UCSD-AML1 (cell line): ENCODE measurements at regions not wholly inside any gene's neighbourhood (a gene's known extent, or its start where the extent isn't known, plus 50 kb on each side); places are given as distances from the start of the nearest gene placed in this dataset.
"Not testable (repeated sequence)": the region's sequence is repeated elsewhere in the genome, so short reads cannot be mapped to it uniquely, and the experiment has no call there.

ENCODE experiments used
- DNase-seq: peaks from one replicate; lab custom pipeline; 2025; ENCODE audit not compliant: unreplicated experiment; lab: John Stamatoyannopoulos, UW

DNA sequence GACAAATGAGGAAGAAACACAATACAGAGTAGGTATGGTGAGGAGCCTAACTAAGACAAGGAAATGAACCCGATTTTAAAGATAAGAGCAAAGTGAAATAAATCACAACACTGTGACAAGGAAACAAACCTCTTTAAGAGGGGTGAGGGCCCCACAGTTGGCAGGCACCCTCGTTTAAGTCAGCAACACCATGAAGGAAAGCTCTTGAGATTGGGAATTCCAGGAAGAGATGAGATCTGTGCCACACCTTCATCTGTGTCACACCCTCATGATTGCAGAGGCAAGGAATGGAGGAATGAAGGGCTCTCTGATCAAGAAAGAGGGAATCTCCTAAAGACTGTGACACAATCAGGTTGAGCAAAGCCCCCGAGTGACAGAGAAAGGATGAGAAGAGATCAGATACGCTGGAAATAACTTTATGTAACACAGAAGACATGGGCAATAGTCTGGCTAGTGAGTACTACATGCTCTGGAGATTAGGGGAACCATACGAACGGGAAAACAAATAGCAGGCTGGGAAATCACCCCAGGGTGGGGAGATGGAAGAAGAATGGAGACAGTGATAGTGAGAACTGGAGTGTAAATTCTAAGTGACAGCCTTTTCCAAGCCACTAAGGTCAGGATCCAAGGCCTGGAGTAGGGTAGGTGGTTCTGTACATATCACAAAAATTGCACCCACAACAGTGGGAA lies 51.7 kb upstream of the TERB2 start:
- not testable (repeated sequence) for DNase-seq
